T-helper 22 cell (primary cell): ENCODE measurements at regions not wholly inside any gene's neighbourhood (a gene's known extent, or its start where the extent isn't known, plus 50 kb on each side); places are given as distances from the start of the nearest gene placed in this dataset.
"Not testable (repeated sequence)": the region's sequence is repeated elsewhere in the genome, so short reads cannot be mapped to it uniquely, and the experiment has no call there.

Experiments
- DNase-seq: peaks from one replicate; pipeline ENCODE4 v3.0.0-alpha.2; 2020; ENCODE audit warnings: low read depth

DNA sequence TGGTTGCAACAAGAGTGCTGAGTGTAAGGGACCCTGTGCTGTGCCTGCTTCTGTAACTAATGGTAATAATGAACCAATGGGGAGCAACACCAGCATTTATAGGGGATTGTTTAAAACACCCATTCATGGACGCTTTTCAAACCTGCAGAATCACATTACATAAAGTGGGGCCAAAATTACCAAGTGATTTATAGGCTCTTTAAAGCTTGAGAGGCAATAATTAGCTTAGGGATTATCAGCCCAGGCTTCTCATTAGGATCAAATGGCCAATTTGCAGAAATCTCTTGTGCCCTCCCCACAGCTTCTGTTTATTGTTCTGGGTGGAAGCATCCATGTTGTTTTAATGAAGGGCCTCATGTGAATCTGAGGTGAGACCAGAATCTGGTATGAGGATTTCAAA, 125.5 kb downstream of the ZNF486 start:
- not testable (repeated sequence) for DNase-seq

DNA sequence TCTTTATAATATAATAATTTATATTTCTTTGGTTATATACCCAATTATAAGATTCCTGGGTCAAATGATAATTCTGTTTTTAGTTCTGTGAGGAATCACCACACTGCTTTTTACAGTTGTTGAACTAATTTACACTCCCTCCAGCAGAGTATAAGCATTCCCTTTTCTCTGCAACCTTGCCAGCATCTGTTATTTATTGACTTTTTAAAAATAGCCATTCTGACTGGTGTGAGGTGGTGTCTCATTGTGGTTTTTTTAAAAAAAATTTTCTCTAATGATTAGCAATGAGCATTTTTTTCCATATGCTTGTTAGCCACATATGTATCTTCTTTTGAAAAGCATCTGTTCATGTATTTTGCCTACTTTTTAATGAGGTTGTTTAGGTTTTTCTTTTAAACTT, 122.2 kb downstream of the ZNF486 start:
- no peak for DNase-seq

DNA sequence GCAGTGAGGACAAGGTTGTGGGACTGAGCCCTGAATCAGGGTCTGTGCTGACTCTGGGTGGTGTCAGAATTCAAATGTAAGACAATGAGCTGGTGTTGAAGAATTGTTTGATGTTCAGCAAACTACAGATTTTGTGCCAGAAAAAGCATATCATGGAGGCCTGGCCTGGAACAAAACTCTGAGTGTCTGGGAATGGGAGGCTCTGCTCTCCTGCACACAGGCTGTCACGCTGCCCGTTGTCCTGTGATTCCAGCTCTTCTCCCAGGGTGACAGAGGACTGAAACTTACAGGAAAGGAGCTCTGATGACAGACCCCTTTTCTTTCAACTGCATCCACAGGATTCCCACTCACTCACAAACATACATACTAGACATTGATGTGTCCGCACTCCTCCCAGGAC, 120.1 kb downstream of the ZNF486 start:
- no peak for DNase-seq

DNA sequence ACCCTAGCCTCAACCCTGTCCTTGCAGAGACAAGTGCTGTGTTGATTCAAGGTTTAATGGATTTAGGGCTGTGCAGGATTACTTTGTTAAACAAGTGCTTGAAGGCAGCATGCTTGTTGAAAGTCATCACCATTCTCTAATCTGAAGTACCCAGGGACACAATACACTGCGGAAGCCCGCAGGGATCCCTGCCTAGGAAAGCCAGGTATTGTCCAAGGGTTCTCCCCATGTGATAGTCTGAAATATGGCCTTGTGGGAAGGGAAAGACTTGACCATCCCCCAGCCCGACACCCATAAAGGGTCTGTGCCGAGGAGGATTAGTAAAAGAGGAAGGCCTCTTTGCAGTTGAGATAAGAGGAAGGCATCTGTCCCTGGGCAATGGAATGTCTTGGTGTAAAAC, 118.9 kb downstream of the ZNF486 start:
- DNase-seq: not testable (repeated sequence)

DNA sequence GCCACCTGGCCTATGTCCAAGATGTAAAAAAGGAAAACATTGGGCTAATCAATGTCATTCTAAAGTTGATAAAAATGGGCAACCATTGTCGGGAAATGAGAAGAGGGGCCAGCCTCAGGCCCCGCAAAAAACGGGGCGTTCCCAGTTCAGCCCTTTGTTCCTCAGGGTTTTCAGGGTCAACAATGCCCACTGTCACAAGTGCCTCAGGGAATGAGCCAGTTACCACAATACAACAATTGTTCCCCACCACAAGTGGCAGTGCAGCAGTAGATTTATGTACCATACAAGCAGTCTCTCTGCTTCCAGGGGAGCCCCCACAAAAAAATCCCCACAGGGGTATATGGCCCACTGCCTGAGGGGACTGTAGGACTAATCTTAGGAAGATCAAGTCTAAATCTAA, 112.5 kb downstream of the ZNF486 start:
- DNase-seq: no peak

DNA sequence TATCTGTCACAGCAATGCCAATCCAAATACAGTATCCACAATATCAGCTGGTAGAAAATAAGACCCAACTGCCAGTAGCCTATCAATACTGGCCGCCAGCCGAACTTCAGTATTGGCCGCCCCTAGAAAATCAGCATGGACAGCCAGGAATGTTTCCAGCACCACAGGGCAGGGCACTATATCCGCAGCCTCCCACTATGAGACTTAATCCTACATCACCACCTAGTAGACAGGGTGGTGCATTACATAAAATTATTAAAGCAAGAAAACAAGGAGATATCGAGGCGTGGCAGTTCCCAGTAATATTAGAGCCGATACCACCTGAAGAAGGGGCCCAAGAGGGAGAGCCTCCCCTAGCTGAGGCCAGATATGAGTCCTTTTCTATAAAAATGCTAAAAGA, 111.3 kb downstream of the ZNF486 start:
- DNase-seq: no peak

DNA sequence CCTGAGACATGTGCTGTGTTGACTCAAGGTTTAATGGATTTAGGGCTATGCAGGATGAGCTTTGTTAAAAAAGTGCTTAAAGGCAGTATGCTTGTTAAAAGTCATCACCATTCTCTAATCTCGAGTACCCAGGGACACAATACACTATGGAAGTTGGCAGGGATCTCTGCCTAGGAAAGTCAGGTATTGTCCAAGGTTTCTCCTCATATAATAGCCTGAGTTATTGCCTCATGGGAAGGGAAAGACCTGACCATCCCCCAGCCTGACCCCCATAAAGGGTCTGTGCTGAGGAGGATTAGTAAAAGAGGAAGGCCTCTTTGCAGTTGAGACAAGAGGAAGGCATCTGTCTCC, 109.7 kb downstream of the ZNF486 start:
- DNase-seq: not testable (repeated sequence)

DNA sequence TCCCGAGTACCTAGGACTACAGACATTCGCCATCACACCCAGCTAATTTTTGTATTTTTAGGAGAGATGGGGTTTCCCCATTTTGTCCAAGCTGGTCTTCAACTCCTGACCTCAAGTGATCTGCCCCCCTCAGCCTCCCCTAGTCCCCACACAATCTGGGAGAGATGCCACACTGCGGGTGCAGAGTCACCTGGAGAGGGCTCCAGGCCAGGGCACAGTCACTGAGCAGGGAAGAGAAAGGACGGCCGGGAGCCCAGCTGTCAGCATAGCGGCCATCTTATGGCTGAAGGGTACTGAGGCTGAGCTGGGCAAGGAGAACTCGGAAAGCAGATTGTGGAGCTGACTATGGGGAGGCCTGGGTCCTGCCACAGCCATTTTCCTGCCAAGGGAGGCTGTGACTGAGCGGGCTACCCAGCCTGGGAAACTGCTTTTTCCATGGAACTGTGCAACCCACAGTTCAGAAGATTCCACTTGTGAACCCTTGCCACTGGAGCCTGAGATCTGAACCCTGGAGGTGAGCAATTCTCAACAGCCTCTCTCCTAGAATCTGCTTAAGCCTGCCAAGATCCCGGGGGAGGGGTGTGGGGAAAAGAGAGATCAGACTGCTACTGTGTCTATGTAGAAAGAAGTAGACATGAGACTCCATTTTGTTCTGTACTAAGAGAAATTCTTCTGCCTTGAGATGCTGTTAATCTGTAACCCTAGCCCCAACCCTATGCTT, 109.2 kb downstream of the ZNF486 start:
- no peak for DNase-seq

DNA sequence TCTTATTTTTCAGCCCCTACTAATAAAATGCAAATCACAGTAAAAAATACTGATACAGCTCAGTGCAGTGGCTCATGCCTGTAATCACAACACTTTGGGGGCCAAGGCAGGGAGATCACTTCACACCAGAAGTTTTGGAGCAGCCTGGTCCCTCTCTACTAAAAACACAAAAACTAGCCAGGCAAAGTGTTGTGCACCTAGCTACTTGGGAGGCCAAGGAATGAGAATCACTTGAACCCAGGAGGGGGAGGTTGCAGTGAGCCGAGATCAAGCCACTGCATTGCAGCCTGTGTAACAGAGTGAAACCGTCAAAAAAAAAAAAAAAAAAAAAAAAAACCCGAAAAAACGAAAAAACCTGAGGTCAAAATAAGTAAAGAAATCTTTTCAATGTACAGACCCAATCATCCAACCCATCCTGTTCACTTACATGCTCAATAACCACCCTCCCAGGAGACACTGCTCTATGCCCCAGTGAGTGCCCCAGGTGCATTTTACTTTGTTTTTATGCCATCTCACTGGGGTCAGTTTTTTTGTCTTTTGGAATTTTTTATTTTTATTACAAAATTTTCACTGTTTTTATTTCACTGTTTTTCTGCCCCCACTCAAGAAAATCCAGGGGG, 107.0 kb downstream of the ZNF486 start:
- no peak for DNase-seq

DNA sequence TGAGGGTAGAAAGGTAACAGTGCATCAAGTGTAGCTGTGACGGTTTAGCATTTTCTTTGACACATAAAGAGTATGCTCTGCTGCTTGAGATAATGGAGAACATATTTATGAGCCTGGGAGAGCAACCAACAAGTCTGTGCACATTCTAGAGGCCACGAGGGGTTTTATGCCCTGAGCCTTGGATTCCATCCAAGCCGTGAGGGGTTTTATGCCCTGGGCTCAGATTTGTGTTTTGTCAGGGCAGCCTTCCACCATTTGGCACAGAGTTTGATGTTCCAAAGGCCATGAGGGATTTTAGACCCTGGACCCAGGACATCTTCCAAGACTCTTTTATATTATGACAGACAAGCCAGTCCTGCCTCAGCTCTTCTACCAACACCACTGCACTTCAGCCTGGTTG, 106.4 kb downstream of the ZNF486 start:
- DNase-seq: no peak

DNA sequence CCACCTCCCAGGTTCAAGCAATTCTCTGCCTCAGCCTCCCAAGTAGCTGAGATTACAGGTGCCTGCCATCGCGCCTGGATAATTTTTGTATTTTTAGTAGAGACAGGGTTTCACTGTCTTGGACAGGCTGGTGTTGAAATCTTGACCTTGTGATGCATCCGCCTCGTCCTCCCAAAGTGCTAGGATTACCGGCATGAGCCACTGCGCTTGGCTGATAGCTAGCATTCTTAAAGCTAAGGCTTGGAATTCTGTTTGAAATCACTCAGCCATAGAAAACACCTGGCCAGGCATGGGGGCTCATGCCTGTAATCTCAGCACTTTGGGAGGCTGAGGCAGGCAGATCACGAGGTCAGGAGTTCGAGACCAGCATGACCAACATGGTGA, 105.6 kb downstream of the ZNF486 start:
- DNase-seq: not testable (repeated sequence)

DNA sequence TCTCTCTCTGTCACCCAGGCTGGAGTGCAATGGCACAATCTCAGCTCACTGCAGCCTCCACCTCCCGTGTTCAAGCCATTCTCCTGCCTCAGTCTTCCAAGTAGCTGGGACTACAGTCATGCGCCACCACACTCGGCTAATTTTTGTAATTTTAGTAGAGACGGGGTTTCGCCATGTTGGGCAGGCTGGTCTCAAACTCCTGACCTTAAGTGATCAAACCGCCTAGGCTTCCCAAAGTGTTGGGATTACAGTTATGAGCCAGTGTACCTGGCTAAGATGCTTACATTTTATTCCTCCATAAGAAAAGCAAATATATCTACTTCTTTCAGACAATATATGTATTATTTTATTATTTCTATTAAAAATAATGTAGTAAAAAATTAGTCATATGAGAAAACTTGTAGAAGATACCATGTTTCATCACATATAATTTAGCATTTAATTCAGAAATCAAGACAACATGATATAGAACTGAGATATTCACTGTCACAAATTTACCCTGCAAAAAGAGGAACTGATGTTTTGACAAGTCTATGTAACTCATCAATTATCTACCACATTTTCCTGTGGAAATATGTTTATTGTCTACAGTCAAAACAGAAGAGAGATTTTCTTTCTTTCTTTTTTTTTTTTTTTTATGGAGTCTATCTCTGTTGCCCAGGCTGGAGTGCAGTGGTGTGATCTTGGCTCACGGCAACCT, 105.1 kb downstream of the ZNF486 start:
- not testable (repeated sequence) for DNase-seq

DNA sequence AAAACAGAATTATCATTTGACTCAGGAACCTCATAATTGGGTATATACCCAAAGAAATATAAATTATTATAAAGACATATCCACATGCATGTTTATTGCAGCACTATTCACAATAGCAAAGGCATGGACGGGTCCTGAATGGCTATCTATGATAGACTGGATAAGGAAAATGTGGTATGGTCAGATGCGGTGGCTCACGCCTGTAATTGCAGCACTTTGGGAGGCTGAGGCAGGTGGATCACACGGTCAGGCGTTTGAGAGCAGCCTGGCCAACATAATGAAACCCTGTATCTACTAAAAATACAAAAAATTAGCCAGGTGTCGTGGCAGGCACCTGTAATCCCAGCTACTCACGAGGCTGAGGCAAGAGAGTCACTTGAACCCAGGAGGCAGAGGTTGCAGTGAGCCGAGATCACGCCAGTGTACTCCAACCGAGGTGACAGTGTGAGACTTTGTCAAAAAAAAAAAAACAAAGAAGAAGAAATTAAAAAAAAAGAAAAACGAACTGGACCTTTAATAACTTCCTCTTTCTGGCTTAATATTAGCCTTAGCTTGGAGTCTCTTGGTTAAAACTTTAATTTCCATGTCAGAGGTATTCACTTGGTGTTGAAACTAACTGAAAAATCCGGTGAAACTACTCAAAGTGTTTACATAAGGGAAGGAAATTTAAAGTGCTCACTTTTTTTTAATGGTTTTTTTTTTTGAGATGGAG, 104.4 kb downstream of the ZNF486 start:
- no peak for DNase-seq

DNA sequence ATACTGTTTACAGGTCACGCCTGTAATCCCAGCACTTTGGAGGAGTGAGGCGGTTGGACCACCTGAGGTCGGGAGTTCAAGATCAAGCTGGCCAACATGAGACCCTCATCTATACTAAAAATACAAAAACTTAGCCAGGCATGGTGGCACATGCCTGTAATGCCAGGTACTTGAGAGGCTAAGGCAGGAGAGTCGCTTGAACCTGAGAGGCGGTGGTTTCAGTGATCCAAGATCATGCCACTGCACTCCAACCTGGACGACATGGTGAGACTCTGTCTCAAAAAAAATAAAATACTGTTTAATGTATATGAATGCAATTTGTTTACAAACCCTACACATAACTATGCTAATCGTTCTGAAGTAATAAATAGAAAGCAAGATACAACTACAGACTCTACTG, 102.4 kb downstream of the ZNF486 start:
- DNase-seq: no peak

DNA sequence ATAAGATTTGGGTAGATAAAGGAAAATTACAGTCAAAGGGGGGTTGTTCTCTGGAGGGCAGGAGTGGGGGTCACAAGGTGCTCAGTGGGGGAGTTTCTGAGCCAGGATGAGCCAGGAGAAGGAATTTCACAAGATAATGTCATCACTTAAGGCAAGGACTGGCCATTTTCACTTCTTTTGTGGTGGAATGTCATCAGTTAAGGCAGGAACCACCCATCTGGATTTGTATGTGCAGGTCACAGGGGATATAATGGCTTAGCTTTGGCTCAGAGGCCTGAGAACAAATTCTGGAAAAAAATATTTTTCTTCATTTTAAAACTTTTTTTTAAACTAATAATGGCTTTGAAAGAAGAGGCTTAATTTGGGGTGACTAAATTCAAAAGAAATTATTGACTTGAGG, 94.5 kb downstream of the ZNF486 start:
- DNase-seq: not testable (repeated sequence)

DNA sequence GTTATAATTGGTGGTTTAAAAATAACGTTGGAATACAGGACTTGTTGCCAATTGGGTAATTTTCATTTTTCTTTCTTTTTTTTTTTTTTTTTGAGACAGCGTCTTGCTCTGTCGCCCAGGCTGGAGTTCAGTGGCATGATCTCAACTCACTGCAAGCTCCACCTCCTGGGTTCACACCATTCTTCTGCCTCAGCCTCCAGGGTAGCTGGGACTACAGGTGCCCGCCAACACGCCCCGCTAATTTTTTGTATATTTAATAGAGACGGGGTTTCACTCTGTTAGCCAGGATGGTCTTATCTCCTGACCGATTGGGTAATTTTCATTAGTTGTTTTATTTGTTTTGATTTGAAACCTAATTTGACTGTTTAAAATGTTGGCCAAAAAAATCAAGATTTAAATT, 93.7 kb downstream of the ZNF486 start:
- DNase-seq: not testable (repeated sequence)

DNA sequence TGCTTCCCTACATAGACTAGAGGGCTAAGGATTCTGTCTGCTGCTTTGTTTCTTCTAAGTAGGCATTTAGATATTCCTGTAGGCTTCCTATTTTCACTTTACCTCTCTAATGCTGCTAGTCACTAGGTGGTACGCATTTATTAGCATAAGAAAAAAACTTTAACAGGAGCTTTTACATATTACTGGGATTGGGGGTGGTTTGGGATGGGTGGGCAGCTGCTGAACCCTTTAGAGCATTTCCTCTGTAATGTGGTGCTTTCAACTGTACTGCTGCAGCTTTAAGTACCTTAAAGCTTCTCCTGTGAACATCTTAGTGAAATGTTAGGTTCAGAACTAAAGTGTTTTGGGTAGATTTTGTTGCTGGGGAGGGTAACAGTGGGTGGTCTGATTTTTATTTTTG, 92.6 kb downstream of the ZNF486 start:
- DNase-seq: no peak

DNA sequence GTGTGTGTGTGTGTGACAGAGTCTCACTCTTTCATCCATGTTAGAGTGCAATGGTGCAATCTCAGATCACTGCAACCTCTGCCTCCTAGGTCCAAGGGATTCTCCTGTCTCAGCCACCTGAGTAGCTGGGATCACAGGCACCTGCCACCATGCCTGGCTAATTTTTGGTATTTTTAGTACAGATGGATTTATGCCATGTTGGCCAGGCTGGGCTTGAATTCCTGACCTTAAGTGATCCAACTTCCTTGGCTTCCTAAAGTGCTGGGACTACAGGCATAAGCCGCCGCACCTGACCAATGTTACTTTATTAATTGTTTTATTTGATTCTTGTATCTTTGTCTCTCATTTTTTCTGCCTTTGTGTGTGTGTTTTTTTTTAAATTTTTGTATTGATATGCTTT, 89.6 kb downstream of the ZNF486 start:
- DNase-seq: no peak

DNA sequence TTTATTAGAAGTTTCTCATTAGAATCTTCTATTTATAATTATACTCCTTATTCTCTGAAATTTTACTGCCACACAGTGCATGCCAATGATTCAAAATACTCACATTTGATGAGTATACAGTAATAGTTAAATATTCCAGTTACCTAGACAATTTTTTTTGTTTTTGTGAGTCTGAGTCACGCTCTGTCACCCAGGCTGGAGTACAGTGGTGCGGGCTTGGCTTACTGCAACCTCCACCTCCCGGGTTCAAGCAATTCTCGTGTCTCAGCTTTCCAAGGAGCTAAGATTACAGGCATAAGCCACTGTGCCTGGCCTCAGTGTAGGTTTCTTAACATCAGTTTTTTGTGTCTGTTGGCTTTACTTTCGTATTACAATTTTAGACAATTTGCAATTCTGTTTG, 87.1 kb downstream of the ZNF486 start:
- DNase-seq: no peak

DNA sequence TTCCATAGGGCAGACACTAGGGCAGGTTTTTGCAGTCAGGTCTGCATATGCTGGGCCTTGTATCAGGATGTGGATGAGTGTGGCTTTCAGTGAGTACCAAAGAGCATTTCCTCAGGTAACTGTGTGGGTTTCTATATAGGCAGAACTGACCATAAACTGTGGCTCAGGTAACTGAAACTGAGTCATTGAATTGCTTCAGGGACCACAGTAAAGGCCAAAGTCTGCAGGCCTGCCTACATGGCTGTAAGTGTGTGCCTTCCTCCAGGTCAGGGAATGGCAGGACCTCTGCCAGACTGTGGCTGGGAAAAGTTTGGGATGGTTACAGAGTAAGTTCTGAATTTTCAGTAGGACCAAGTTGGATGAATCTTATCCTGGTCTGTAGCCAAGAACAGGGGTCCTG, 85.6 kb downstream of the ZNF486 start:
- no peak for DNase-seq

DNA sequence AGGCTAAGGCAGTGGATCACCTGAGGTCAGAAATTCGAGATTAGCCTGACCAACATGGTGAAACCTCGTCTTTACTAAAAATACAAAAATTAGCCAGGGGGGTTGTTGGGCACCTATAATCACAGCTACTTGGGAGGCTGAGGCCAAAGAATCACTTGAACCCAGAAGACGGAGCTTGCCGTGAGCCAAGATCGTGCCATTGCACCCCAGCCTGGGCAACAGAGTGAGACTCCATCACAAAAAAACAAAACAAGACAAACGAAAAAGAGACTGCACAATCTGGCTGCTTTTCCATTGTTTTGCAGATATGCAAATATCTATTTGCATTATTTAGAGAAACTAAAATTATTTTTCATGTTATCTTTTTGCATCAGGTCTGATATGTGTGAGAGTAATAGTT, 83.6 kb downstream of the ZNF486 start:
- DNase-seq: no peak

DNA sequence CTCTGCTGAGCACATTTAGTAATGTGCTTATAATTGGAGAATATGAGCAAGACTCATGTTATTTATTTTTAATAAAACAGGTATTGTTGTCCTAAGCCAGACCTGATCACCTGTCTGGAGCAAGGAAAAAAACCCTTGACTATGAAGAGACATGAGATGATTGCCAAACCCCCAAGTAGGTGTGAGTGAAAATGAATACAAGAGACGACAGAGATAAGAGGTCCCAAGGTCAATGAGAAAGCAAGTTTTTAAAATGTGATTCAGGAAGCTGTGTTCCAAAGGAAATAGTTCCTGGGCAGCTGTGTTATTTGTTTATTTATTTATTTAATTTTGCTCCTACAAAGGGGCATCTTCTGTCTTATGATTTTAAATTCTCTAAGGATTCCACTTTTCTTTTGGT, 83.1 kb downstream of the ZNF486 start:
- no peak for DNase-seq
